ENCODE measurements at regions not wholly inside any gene's neighbourhood (a gene's known extent, or its start where the extent isn't known, plus 50 kb on each side); places are given as distances from the start of the nearest gene placed in this dataset.
"Not testable (repeated sequence)": the region's sequence is repeated elsewhere in the genome, so short reads cannot be mapped to it uniquely, and the experiment has no call there.

DNA sequence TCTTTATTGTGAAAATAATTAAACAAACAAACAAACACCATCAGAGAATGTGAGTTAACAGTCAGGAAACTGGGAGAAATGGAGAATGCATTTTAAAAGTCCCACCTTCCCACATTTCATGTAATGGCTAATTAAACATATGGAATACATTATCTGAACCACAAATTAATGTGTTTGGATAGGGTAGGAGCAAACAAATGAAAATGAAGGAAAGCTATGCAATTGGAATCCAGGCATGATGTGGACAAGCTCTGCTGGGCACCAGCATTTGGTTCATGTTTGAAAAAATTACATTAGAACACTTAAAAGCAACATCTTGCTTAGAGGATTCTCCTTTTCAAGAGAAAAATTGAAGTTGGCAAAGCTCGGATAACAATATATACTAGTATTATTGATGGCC is 628.1 kb downstream of the LMO4 start:
- DNase-seq (ENCODE audit: low read depth), result no peak

DNA sequence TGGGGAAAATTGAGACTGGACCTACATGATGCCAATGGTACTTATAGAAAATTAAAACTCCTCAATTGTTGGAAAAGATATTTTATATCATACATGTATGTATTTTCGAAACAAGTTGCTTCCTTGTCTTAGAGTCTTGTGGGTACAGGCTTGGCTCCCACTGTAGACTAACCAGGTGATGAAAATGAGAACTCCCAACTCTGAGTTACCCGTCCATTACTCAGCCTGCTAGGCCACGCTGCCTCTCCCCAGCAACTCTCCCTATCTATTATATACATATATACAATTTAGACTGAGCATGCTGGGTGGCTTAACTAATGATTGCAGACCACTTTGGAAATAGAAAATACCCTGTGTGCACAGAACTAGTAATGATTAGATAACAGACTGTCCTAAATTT is 628.7 kb downstream of the LMO4 start:
- no peak for DNase-seq (ENCODE audit: low read depth)

DNA sequence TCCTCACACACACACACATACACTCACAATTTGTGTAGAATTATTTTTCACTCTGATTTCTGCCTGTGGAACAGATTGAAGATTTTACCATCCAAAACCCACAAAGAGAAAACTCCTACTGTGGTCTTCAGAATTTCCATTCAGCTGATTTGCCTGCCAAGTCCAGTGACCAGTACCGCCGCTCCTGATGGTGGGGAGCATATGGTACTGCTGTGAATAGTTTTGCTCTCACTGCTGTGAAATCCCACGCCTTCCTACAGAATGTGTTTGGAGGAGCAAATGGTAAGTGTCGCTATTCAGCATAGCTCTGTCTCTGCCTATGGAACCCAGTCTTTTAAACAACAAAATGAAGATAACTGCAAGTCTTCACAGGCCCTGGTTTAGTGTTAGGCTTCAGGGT is 629.5 kb downstream of the LMO4 start:
- no peak for DNase-seq (ENCODE audit: low read depth)

DNA sequence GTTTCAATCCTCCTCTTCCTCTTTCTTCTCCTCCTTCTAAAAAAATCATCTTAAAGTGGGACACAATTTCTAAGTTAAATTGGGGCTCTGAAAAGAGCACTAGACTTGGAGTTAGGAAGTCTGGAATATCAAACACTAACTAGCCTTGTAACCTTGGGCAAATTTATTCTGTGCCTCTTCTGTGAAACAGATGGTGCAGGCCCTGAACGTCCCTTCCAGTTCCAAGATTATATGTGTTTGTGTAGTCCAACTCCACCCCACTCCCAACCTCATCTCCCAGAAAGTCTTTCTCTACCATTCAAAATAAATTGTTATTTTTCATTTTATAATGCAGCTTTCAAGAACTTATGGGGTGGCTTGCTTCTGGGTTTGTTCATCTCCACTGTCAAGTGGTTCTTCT is 630.0 kb downstream of the LMO4 start:
- no peak for DNase-seq (ENCODE audit: low read depth)

DNA sequence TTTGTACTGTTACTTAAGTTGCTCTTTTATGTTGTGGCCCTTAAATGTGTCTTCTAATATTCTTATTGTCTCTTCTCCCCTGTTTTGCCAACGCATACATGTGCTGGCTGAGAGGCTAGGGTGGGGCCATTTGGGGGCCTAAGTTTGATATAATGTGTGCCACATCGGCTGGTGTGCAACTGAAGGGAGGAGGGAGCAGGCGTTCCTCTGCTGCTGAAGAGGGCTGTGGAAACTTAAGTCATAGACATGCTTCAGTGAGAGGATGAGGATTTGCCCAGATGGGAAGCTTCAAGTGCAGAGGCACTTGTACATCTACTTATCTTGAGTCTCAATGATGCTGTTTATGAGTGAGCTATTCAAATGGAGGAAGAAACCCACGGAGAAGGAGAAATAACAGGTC is 630.6 kb downstream of the LMO4 start:
- DNase-seq (ENCODE audit: low read depth), result no peak

DNA sequence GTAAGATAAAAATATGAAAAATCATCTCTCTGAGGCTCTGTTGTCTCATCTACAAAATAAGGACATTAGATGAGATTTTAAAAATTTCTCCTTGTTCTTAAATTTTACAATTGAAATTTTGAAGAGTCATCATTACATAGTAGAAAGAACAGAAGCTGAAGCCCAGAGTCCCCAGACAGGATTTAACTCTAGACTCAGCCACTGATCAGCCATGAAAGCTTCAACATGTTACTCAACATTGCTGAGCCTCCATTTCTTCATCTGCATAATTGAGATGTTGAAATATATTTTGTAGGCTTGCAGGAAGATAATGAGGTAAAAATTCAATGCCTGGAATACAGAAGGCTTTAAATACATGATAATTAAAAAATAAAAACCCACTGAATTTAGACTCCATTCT is 633.3 kb downstream of the LMO4 start:
- no peak for DNase-seq (ENCODE audit: low read depth)

DNA sequence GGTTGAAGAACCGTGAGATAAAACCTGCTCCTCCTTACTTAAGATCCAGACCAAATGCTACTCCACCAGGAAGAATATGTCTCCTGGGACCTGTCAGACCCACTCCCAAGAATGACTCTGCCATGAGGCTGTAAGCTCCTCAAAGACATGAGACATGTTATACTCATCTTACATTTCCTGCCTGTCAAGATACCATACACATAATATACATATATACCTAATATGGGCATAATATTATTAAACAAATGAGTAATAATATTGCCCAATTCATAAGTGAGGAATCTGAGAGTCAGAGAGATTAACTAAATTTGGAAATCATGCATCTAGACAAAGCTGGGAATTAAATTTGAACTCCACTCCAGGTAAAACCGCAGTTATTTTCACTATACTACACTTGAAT is 634.9 kb downstream of the LMO4 start:
- DNase-seq (ENCODE audit: low read depth), result no peak

DNA sequence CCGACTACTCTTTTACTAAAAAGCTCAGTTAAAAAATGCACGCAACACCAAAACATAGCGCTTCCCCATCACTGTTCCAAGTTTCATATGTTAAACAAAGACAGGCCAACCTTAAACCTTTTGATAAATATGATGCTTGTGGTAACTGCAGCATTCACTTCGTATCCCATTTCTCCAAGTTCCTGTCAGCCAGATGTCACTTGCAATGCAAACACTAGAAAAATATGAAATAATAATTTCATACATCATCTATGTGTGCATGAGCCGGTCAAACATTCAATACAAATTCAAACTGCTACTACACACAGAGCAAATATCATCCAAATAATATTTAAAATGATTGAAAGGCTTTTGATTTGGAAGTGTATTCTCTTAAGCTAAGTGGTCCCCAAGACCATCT is 636.5 kb downstream of the LMO4 start:
- DNase-seq (ENCODE audit: low read depth), result no peak

DNA sequence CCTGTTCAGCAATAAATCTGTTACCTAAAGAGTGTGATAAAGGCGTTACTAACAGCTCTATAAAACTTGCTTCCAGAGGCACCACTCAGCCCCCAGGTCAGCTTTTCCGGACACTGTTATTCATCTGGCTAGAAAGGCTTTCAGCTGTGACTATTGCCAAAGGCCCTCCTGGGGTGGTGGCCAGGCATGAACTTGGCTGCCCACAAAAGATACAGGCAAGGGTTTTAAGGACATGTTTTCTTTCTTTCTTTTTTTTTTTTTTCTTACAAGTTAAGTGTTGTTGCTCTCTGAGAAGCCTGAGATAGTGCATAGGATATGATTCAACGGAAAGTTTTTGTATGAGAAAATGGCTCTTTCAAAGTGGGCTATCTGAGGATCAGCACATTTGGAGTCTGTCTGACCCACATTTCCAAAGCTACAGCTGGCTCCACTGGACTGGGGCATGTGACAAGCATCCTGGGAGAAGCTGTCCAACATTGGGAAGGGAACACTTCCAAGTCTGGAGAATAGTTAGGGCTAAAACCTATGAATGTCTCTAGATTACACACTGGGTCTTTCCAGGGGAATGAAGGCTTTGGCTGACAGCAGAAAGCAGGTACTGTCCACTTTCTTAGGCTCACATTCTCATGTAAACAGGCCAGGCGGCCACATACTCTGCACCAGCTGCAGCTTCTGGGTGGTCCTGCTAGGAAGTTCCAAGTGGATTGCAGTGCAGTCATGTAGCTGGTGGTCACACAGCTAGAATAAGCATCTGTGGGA is 639.7 kb downstream of the LMO4 start:
- peak; percentile 61 for DNase-seq (ENCODE audit: low read depth)

DNA sequence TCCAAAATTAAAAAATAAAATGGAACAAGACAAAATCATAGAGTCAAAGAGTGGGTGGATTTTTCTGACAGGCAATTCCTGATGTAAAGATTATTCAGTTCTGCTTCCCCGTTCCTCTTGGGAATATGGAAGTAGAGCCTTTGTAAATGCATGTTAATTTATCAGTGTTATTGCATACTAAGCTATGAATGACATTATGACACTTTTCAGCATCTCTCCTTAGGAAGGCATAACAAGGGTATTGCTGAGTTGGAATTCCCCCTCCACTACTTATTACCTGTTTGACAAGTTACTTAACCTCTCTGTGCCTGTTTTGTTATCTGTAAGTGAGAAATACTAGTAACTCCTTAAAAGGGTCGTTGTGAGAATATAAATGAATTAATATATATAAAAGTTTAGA is 640.4 kb downstream of the LMO4 start:
- no peak for DNase-seq (ENCODE audit: low read depth)

DNA sequence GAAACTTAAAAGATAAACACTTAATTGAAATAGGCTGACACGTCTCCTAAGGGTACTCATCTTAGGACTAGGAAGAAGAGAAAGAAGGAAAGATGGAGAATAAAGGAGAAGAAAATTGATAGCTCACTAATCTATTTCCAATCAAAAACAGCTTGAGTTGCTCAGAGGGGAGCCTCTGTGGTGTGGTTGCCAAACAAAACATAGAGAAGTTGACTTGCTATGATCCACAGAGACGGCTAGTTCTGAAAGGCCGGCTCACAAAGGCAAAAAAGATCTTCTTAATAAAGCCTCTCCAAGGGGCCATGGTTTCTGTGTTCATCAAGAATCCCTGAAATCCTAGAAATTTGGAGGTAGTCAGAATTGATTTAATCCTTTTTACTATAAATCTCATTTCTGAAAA is 644.1 kb downstream of the LMO4 start:
- no peak for DNase-seq (ENCODE audit: low read depth)

DNA sequence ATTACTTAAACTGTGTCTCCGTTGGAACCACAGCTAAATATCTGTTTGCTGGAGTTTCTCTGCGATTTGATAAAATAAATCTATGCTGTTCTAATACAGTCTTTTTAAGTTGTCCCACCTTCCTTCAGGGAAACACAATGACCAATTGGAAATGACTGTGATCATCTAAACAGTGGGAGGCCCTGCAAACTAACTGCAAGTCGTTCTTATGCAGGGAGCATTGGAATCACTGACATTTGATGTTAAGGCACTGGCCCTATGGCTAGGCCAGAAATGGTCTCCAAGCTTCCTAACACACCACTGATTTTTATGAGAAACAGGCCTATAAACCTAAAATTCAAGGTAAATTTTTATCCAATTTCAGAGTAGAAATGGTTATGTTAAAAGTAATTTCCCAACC is 645.2 kb downstream of the LMO4 start:
- DNase-seq (ENCODE audit: low read depth), result no peak

DNA sequence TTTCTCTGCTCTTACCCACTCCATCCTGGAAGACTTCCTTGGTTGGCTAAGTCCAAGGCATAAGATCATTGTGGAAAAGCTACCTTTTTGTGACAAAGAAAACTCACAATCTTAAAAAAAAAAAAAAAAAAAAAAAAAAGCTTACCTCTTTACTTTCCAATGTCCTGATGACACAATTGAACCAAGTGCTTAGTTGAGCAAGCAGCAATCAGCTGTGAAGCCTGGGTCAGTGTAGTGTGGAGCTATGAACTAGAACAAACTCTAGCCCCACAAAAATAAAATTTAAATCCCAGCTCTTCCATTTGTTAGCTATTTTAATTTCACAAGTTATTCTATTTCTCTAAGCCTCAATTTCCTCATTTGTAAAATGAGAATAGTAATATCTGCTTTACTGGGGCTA is 647.6 kb downstream of the LMO4 start:
- no peak for DNase-seq (ENCODE audit: low read depth)

DNA sequence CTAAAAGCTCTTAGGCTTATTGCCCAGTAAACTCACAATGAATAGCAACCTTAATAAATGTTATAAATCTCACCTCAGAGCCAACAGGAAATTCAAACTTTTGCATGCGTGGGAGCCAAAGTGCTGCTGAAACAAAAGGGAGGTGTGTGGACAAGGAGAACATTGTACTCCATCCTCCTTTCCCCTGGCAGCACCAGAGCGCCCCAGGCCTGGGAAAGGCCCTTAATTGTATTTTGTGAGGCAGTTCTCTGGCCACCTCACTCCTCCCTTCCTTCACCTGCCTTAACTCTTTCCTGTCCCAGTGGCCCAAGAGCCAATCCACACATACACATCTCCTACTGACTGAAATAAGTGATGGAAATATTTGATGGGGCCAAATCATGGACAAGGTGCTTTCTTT is 648.5 kb downstream of the LMO4 start:
- no peak for DNase-seq (ENCODE audit: low read depth)

DNA sequence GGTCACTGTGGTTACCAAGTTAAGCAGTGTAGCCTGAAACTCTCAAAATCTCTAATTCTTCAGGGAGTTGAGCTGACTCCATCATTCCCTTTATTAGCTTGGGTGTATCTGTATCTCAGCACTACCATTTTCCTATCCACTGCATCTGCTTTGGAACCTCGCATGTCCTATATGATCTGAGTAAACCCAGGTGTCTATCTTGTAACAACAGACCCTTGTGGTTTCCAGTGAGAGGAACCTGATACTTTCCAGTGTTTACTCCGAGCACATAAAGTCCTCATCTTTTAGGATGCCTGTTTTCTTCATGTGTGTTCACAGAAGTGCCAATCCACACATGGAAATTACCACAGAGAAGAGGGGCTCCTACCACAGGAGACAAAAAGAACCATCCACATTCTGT is 650.4 kb downstream of the LMO4 start:
- DNase-seq (ENCODE audit: low read depth), result no peak

DNA sequence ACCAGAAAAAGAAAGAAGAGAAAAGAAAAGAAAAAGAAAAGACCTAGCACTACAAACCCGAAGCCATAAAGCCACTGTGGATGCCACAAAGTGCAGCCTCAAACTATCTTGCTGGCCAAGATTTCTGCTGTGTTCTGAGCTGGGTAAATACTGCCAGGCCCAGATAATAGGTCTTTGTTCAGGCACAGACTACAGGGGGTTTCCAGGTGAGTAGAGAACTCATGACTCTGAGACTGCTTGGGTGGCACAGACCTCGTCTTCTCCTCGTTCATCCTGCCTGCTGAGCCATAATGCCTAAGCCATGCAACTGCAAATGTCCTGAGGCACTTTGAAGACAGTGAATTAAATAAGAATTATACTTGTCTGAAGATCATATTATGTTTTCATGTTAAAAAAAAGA is 651.8 kb downstream of the LMO4 start:
- DNase-seq (ENCODE audit: low read depth), result no peak

DNA sequence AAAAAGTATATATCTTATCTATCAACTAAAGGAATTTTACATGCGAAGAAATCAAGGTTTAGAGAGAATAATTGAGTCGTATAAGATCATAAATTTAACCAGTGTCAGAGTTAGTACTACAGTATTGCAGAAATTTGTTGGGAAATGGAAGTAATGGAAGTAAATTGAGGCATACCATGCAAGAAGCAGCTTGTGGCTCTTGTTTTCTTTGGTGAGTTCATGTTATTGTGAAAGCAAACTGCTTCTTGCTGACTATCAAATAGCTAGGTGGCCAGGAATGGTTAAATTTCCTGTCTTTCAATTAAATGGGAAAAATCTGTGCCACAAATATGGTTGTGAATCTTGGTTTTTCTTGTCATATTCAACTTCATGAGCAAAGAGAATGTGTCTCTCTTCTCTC is 652.7 kb downstream of the LMO4 start:
- no peak for DNase-seq (ENCODE audit: low read depth)

DNA sequence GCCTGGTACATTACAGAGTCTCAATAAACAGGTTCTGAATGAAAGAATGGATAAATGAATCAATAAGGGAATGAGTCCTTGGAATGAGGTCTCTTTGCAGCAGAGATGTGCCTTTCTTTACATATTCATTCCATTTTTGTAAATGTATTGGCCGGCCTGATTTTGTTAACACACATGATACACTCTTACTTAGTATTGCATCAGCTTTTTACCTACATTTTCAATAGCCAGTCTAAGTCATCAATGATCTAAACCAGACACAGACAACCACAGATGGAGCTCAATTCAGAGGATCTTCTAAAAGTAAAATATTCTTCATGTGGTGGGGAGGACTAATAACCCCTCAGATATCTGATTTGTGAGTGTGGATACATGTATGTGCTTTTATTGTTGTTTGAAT is 653.1 kb downstream of the LMO4 start:
- DNase-seq (ENCODE audit: low read depth), result no peak

DNA sequence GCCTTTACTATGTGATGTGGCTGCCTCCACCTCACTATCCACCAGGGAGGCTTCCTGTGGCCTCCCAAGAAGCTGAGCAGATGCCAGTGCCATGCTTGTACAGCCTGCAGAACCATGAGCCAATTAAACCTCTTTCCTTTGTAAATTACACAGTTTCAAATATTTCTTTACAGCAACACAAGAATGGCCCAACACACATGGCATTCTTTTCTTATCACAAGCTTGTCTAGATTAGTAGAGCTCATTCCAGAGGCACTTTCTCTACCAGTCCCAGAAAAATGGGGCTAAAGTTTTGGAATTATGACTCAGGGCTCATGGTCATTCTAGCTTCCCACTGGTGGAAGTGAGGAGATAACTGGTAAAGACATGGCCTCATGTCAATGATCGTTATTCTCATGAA is 655.2 kb downstream of the LMO4 start:
- no peak for DNase-seq (ENCODE audit: low read depth)

DNA sequence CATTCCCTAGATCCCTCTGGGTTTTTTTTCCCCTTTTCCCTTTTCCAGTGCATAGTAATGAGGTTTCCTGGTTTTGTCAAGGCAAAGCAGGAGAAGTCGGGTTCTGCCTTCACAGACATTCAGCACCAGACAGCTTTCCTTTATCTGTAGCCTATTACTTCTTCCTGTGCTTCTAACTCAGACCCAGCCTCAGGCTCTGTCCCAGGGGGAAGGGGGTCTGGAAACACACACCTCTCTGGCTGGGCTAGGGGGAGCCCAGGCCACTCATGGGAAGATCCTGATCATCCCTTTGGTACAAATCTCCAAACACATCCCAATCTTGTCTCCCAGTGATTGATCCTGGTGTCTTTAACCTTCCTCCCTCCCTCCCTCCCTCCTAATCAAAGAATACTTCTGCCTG is 656.4 kb downstream of the LMO4 start:
- no peak for DNase-seq (ENCODE audit: low read depth)

DNA sequence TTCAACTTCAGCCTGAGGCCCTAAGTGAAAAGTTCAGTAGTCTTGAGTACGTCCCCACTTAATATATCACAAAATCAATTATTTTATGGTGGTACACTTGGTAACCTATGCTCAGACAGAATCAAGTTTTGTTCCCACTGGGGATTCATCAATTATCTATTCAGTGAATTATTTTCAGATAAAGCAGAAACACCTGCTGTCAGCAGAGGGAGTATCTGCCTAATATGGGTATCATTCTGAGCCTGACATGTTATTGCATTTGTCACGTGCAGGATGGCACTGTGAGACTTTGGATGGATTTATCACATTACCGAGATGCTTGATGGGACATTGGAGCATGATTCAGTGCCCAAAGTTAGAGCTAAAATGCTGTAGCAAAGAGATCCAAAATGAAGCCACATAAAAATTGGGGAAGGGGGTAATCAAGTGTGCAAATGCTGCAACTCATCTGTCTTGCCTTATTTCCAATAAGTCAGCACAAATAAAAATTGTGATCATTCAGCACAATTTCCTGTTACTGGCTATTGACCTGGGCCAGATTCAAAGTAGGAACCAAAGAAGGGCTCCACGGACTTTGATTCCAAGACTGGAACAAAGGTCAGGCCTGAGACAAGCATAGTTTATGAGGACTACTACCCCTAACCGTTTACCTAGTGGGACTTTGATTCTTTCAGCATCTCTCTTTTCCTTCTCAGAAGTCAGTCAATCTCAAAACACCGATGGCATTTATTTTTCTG is 657.6 kb downstream of the LMO4 start:
- DNase-seq (ENCODE audit: low read depth), result no peak

DNA sequence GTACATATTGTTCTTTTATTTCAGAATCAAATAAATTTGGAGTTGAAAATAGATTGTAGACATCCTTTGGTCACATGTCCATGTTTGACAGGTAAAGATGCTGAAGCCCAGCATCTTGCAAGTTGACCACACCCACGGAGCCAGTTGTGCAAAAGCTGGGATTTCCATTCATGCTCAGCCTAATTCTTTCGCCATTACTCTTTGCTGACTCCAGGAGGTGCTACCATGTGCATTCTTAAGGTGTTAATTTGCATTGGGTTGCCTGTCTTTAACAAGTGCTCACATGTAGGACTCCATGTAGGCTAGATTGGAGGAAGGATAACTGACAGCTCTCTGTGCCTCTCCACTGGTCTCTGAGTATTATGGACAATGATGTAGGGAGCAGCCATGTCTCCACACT is 660.7 kb downstream of the LMO4 start:
- no peak for DNase-seq (ENCODE audit: low read depth)

DNA sequence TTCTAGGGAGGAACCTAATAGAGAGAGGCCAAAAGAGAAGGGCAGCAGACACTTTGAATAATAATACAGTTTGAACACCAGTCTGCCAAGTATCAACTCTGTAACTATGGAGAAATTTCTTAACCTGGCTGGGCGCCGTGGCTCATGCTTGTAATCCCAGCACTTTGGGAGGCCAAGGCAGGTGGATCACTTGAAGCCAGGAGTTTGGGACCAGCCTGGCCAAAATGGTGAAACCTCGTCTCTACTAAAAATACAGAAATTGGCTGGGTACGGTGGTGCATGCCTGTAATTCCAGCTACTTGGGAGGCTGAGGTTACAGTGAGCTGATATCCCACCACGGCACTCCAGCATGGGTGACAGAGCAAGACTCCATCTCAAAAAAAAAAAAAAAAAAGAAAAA is 663.9 kb downstream of the LMO4 start:
- not testable (repeated sequence) for DNase-seq (ENCODE audit: low read depth)

DNA sequence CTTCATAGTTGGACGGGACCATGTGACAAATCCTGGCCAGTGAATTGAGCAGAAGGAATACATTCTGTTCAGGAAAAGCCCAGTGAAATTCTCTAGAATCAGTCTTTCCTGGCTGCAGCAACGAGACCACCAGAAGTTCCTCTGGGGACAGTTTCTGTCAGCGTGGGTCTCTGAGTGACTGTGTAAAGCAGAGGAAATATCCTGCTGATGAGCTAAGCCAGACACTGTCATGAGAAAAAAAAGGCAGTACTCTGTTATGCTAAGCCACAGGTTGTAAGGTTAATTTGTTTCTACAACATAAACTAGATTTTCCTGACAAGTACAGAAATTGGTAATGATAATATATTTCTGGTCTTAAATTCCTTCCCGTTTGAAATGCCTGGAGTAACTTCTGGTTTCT is 664.4 kb downstream of the LMO4 start:
- DNase-seq (ENCODE audit: low read depth), result no peak
